Activated CD8-positive, alpha-beta memory T cell treated with anti-CD3 and anti-CD28 coated beads for 36 hours (primary cell): ENCODE measurements at regions not wholly inside any gene's neighbourhood (a gene's known extent, or its start where the extent isn't known, plus 50 kb on each side); places are given as distances from the start of the nearest gene placed in this dataset.
"Not testable (repeated sequence)": the region's sequence is repeated elsewhere in the genome, so short reads cannot be mapped to it uniquely, and the experiment has no call there.

Experiments used
- CTCF ChIA-PET: fragments of 350-600 bp; sonication (Branson Sonifier 250); formaldehyde crosslinking; loops from one replicate; lab custom pipeline; 2021; ENCODE audit warnings: antibody characterized with exemption; lab: Charles Lee
- POLR2A ChIA-PET: fragments of 350-600 bp; sonication (Branson Sonifier 250); formaldehyde crosslinking; loops from one replicate; lab custom pipeline; 2021; ENCODE audit warnings: antibody characterized with exemption; lab: Charles Lee

DNA sequence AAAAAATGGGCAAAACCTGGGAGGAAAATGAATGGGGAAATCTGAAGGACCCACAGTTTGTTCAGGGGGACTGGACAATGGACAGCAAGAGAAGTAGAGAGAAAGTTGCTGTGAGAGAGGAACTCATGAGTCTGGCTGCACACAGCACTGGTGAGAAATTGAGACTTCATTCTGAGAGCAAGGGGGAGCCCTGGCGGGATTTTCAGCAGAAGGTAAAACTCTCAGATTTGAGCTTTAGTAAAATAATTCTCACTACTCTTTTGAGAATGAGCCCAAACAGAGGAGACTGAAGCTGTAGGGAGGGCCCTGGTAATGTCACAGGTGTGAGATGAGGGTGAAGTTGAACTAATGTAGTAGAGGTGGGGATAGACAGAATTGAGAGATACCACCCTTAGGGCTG lies 438.6 kb downstream of the OMA1 start:
- POLR2A ChIA-PET = no interaction called here
- CTCF ChIA-PET = no interaction called here

GRCh38 chr1:58104960-58105359 lies 441.6 kb downstream of the OMA1 start:
- ChIA-PET CTCF (no interaction called here), POLR2A (no interaction called here)

- ChIA-PET POLR2A (no interaction called here), CTCF (no interaction called here)
These were observed 449.8 kb downstream of the OMA1 start for GRCh38 chr1:58096714-58097113.

DNA sequence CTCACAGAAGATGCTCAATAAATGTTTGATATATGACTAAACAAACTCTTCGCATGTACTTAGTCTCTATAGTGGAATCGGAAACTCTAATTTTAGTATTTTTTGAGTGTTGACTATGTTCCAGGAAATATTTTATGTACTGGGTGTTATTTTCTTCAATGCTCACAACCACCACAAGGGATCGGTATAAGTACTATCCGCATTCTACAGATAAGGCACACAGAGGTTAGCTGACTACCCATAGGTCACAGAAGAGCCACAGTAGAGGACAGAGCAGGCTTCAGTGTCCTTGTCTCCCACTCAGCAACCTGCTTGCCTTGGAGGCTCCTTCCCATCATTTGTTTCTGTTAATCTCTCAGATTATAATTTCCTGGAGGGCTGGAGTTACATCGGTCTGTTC lies 451.3 kb downstream of the OMA1 start:
- POLR2A ChIA-PET = no interaction called here
- CTCF ChIA-PET = no interaction called here

DNA sequence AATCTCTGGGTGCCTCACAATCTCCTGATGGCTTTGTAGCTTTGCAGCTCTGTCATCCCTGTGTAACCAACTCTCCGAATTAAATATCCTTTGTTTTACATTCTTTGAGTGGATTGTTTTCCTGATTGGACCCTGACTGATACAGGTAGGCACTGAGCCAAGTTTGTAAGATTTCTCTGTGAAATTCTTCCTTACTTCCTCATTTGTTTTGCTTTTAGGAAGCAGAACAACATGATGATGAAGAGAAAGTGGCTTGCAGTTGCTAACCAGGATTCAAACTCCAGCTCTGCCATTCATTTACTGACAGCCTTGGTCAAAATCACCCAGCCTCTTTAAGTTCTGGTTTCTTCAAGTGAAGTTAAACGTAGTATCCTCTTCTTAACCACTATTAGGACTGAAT lies 452.3 kb downstream of the OMA1 start:
- POLR2A ChIA-PET = no interaction called here
- CTCF ChIA-PET = no interaction called here

DNA sequence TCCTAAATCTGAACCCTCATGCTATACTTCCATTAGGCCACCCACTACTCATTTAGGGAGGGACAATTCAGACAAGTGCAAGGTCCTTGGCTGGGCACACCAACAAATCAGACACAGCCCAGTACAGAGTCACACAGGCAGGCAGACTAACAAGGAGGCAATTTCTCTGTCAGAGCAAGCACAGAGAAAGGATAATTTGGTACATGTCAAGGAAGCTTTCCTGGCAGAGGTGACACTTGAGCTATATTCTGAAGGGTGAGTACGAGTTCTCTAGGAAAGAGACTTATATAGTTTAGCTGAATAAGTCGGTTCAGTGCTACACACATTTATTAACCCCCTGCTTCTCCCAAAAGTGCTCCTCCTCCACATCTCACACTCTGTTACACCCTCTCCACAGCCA lies 455.9 kb downstream of the OMA1 start:
- POLR2A ChIA-PET = no interaction called here
- CTCF ChIA-PET = no interaction called here

- ChIA-PET CTCF (no interaction called here), POLR2A (no interaction called here)
These were observed 456.5 kb downstream of the OMA1 start for GRCh38 chr1:58089898-58090534.

- CTCF ChIA-PET = no interaction called here
These were observed 462.3 kb downstream of the OMA1 start for GRCh38 chr1:58084266-58084665.

GRCh38 chr1:58082596-58082995 lies 463.9 kb downstream of the OMA1 start:
- POLR2A ChIA-PET = no interaction called here

More at GRCh38 chr1:58084266-58084665, 462.3 kb downstream of the OMA1 start:
- POLR2A ChIA-PET = no interaction called here

GRCh38 chr1:58076258-58076657 lies 470.3 kb downstream of the OMA1 start:
- ChIA-PET CTCF (no interaction called here), POLR2A (no interaction called here)

More at GRCh38 chr1:58082596-58082995, 463.9 kb downstream of the OMA1 start:
- CTCF ChIA-PET = no interaction called here

- CTCF ChIA-PET = no interaction called here
These were observed 471.3 kb downstream of the OMA1 start for GRCh38 chr1:58075188-58075578.

DNA sequence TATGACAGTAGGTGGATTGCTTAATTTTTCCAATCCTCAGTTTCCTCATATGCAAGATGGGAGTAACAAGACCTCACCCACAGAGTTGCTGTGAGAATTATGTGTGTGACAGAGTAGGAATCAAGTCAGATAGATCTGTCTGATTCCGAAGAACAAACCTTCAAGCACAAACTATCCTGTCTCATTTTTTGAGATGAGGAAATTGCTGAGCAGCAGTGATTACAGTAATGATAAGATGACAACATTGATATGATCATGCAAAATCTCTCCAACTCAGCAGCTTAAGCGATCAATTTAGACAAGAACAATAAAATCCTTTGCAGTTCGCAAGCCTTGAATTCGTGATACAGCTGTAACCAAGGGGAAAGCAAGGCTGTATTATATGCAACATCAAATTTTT lies 474.1 kb downstream of the OMA1 start:
- ChIA-PET POLR2A (no interaction called here), CTCF (no interaction called here)

More at GRCh38 chr1:58075188-58075578, 471.3 kb downstream of the OMA1 start:
- POLR2A ChIA-PET = no interaction called here

GRCh38 chr1:58067082-58067481 lies 479.4 kb downstream of the OMA1 start:
- ChIA-PET POLR2A (no interaction called here), CTCF (no interaction called here)

- ChIA-PET CTCF (no interaction called here), POLR2A (no interaction called here)
These were observed 481.0 kb downstream of the OMA1 start for GRCh38 chr1:58065520-58065919.

GRCh38 chr1:58064166-58064565 lies 482.4 kb downstream of the OMA1 start:
- POLR2A ChIA-PET = no interaction called here
- CTCF ChIA-PET = no interaction called here

DNA sequence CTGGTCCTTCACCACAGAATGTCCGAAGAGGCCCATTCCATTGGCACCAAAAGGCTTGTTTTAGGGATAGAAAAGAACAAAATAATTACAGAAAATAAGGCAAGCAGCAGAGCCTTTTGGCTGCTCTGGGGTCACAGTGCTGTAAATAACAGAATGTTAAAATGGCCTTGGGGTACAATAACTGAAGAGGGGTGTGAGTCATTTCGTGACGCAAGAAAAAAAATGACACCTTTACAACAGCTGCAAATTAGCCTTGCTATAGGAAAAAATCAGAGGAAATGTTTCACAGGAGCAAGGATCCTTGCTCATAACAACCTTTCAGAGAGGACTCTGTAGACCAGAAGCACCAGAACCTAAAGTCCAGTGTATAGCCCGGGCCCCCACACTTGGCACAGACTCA lies 483.4 kb downstream of the OMA1 start:
- ChIA-PET POLR2A (no interaction called here), CTCF (no interaction called here)

DNA sequence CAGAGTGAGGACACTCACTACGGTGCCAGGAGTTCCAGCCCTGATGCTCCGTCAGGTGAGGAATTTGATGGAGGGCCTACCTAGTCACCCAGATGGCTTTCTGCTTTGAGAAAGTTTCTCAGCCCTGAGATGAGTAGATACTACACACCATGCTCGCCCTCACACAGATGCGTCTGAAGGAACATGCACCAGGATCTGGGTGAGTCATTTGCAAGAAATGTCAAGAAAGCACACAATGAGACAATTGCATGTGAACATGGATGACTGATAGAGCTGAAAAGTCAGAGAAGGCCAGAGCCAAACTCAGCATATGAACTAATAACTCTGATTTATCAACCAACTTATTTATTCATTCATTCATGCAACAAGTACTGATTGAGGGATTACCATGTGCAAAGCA lies 483.9 kb downstream of the OMA1 start:
- CTCF ChIA-PET = no interaction called here
- POLR2A ChIA-PET = no interaction called here

DNA sequence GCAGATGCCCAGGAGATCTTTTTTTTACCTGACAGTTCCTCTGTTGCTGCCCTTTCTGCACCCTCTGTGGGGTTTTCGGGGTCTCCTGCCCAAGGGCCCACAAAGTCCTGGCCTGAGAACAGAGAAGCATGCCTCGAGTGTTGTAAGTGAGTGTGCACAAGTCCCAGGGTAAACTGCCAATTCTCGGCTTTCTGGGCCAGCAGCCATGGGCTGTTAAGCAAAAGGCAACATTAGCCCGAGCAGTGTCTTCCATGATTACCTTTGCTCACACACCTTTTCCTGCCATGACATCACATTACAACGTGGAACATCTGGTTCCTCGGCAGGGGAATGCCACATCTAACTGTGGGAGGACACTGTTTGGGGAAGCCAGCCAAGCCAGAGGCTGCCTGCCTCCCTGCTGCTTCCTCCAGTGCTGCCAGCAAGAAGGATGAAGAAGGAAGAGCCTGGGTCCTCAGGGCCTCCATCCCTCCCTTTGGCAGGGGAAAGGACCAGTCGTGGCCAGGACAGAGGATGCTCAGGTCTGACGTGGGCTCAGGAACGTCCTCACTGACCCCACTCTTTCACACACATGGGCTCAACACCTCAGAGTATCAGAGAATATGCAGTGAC lies 485.9 kb downstream of the OMA1 start:
- ChIA-PET CTCF (no interaction called here), POLR2A (no interaction called here)

DNA sequence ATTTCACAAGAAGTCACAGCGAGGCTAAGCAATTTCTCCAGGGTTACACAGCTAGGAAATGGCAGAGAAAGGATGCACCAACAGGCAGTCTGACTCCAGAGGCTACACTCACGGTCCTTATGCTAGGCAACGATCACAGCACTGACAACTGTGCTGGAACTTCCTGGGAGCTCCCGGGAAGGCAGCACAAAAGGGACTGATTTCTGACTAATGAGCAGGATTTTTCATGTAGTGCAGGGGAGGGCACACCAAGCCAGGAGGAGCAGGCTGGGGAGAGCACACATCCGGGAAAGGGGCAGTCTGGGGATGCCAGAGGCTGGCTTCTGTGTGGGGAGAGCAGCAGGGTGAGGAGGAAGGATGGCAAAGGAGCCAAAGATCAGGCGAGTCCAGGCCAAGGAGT lies 486.7 kb downstream of the OMA1 start:
- ChIA-PET POLR2A (no interaction called here), CTCF (no interaction called here)

DNA sequence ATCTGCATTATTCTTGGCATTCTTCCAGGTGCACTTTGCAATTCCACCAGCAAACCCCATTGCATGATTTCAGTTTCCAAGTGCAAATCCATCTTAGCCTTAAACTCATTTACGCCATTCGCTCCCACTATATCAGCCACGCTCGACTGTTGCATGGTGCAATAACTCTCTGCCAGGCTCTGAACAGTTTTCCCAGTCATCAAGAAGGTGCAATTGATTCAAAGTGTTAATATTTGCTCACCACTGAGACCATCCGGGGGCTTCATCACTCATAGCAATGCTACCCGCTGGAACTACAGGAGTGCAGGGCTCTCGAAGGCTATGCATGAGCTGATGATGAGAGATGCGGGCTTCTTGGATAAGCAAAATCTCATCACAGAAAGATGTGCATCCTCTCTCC lies 488.2 kb downstream of the OMA1 start:
- POLR2A ChIA-PET = no interaction called here
- CTCF ChIA-PET = no interaction called here

DNA sequence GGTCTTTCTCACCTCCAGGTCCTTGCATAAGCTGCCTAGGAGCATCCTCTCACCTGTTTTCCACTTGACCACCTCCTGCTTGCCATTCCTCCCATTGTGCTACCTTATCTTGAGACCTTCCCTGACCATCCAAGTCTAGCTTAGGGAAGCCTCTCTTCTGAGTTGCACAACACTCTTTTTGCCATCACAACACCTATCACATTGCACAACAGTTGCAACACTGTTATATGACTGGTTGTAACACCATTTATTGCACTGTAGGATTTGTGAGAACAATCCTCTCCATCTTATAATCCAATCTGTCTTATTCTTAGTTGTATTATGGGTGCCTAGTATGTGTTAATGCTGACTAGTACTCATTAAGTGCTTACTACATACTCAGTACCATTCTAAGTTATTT lies 488.7 kb downstream of the OMA1 start:
- CTCF ChIA-PET = no interaction called here
- POLR2A ChIA-PET = no interaction called here

DNA sequence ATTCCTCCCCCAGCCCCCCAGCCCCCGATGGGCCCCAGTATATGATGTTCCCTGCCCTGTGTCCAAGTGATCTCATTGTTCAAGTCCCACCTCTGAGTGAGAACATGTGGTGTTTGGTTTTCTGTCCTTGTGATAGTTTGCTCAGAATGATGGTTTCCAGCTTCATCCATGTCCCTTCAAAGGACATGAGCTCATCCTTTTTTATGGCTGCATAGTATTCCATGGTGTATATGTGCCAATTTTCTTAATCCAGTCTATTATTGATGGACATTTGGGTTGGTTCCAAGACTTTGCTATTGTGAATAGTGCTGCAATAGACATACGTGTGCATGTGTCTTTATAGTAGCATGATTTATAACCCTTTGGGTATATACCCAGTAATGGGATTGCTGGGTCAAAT lies 495.3 kb downstream of the OMA1 start:
- POLR2A ChIA-PET, CTCF ChIA-PET: not testable (repeated sequence)
